ENCODE measurements at regions not wholly inside any gene's neighbourhood (a gene's known extent, or its start where the extent isn't known, plus 50 kb on each side); places are given as distances from the start of the nearest gene placed in this dataset.

DNA sequence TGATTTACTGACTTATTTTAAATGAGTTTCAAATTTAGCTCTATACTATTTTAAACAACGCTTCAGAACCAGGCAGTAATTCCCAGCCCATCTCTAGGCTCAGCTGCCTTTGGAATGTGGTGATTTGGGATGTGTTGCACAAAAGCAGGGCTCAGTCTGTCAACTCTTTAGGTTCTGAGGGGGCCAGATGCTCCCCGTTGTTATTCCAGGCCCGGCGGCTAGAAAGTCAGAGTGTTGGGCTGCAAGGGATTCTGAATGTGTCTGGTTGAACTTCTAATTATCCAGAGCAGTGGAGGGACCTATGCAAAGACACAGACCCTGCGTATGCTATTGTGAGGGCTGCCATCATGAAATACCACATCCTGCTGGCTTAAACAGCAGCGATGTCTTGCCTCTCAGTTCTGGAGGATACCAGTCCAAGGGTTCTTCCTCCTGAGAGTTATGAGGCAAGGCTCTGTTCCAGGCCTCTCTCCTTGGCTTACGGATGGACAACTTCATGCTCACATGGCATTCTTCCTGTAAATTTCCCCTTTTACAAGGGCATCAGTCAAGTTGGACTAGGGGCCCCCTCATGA lies 123.2 kb upstream of the TRIM2 start:
- TF ChIP-seq EP300 (IDR thresholded peaks at IDR 0.05) (no peak), POLR2A (IDR thresholded peaks at IDR 0.05) (no peak)
- TF ChIP-seq, protein P1, sequence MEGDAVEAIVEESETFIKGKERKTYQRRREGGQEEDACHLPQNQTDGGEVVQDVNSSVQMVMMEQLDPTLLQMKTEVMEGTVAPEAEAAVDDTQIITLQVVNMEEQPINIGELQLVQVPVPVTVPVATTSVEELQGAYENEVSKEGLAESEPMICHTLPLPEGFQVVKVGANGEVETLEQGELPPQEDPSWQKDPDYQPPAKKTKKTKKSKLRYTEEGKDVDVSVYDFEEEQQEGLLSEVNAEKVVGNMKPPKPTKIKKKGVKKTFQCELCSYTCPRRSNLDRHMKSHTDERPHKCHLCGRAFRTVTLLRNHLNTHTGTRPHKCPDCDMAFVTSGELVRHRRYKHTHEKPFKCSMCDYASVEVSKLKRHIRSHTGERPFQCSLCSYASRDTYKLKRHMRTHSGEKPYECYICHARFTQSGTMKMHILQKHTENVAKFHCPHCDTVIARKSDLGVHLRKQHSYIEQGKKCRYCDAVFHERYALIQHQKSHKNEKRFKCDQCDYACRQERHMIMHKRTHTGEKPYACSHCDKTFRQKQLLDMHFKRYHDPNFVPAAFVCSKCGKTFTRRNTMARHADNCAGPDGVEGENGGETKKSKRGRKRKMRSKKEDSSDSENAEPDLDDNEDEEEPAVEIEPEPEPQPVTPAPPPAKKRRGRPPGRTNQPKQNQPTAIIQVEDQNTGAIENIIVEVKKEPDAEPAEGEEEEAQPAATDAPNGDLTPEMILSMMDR (IDR thresholded peaks at IDR 0.05) = no peak

All from tibial nerve (tissue), 4 donors.